ENCODE measurements at regions not wholly inside any gene's neighbourhood (a gene's known extent, or its start where the extent isn't known, plus 50 kb on each side); places are given as distances from the start of the nearest gene placed in this dataset.
"Not testable (repeated sequence)": the region's sequence is repeated elsewhere in the genome, so short reads cannot be mapped to it uniquely, and the experiment has no call there.

- DNase-seq (ENCODE audit: low spot score) = no peak
These were observed 286.8 kb downstream of the USP46 start for GRCh38 chr4:52372269-52372668.

GRCh38 chr4:52372747-52373146 is 286.4 kb downstream of the USP46 start:
- no peak for DNase-seq (ENCODE audit: low spot score)

- DNase-seq (ENCODE audit: low spot score) = no peak
These were observed 285.5 kb downstream of the USP46 start for GRCh38 chr4:52373650-52374049.

- no peak for DNase-seq (ENCODE audit: low spot score)
These were observed 284.2 kb downstream of the USP46 start for GRCh38 chr4:52374877-52375276.

- peak; percentile 85 for DNase-seq (ENCODE audit: low spot score)
These were observed 282.9 kb downstream of the USP46 start for GRCh38 chr4:52376132-52376704.

GRCh38 chr4:52377563-52377962 is 281.5 kb downstream of the USP46 start:
- DNase-seq (ENCODE audit: low spot score) = no peak

- peak; percentile 1 for DNase-seq (ENCODE audit: low spot score)
These were observed 251.6 kb downstream of the USP46 start for GRCh38 chr4:52407545-52407944.

- DNase-seq (ENCODE audit: low spot score) = no peak
These were observed 251.1 kb downstream of the USP46 start for GRCh38 chr4:52408032-52408431.

- no peak for DNase-seq (ENCODE audit: low spot score)
These were observed 250.6 kb downstream of the USP46 start for GRCh38 chr4:52408471-52408870.

- not testable (repeated sequence) for DNase-seq (ENCODE audit: low spot score)
These were observed 249.3 kb downstream of the USP46 start for GRCh38 chr4:52409766-52410165.

GRCh38 chr4:52410971-52411370 is 248.1 kb downstream of the USP46 start:
- DNase-seq (ENCODE audit: low spot score) = no peak

GRCh38 chr4:52420330-52420729 is 238.8 kb downstream of the USP46 start:
- DNase-seq (ENCODE audit: low spot score) = no peak

- no peak for DNase-seq (ENCODE audit: low spot score)
These were observed 237.3 kb downstream of the USP46 start for GRCh38 chr4:52421811-52422213.

GRCh38 chr4:52423967-52424366 is 235.1 kb downstream of the USP46 start:
- no peak for DNase-seq (ENCODE audit: low spot score)

GRCh38 chr4:52425751-52426326 is 233.3 kb downstream of the USP46 start:
- no peak for DNase-seq (ENCODE audit: low spot score)

- DNase-seq (ENCODE audit: low spot score) = no peak
These were observed 227.7 kb downstream of the USP46 start for GRCh38 chr4:52431410-52431809.

GRCh38 chr4:52431869-52432268 is 227.2 kb downstream of the USP46 start:
- no peak for DNase-seq (ENCODE audit: low spot score)

- not testable (repeated sequence) for DNase-seq (ENCODE audit: low spot score)
These were observed 216.6 kb downstream of the USP46 start for GRCh38 chr4:52442524-52442923.

- DNase-seq (ENCODE audit: low spot score) = no peak
These were observed 186.7 kb downstream of the USP46 start for GRCh38 chr4:52472444-52472843.

- no peak for DNase-seq (ENCODE audit: low spot score)
These were observed 181.8 kb downstream of the USP46 start for GRCh38 chr4:52477191-52477780.

- DNase-seq (ENCODE audit: low spot score) = no peak
These were observed 175.8 kb downstream of the USP46 start for GRCh38 chr4:52483186-52483890.

- no peak for DNase-seq (ENCODE audit: low spot score)
These were observed 151.3 kb downstream of the USP46 start for GRCh38 chr4:52507774-52508173.
